GM19043 (cell line): ENCODE measurements at regions not wholly inside any gene's neighbourhood (a gene's known extent, or its start where the extent isn't known, plus 50 kb on each side); places are given as distances from the start of the nearest gene placed in this dataset.

Experiments
- ATAC-seq: cut with Tn5 transposase; IDR thresholded peaks from one replicate; pipeline ENCODE4 v1.9.1; 2021; ENCODE audit warnings: low read depth; ENCODE audit not compliant: unreplicated experiment

GRCh38 chr6:170483413-170483812 lies 69.7 kb downstream of the PSMB1 start:
- no peak for ATAC-seq

GRCh38 chr6:170480050-170480692 lies 72.9 kb downstream of the PSMB1 start:
- no peak for ATAC-seq

GRCh38 chr6:170476360-170476759 lies 76.7 kb downstream of the PSMB1 start:
- no peak for ATAC-seq

- ATAC-seq = no peak
These were observed 78.0 kb downstream of the PSMB1 start for GRCh38 chr6:170475118-170475517.

GRCh38 chr6:170473801-170474200 lies 79.3 kb downstream of the PSMB1 start:
- no peak for ATAC-seq

- no peak for ATAC-seq
These were observed 79.8 kb downstream of the PSMB1 start for GRCh38 chr6:170473301-170473717.

GRCh38 chr6:170471491-170471890 lies 81.6 kb downstream of the PSMB1 start:
- no peak for ATAC-seq

GRCh38 chr6:170470734-170471133 lies 82.4 kb downstream of the PSMB1 start:
- ATAC-seq = no peak

GRCh38 chr6:170464524-170464979 lies 88.6 kb downstream of the PSMB1 start:
- no peak for ATAC-seq

GRCh38 chr6:170464080-170464479 lies 89.0 kb downstream of the PSMB1 start:
- no peak for ATAC-seq

- ATAC-seq = no peak
These were observed 89.9 kb downstream of the PSMB1 start for GRCh38 chr6:170463101-170463721.

- ATAC-seq = no peak
These were observed 90.6 kb downstream of the PSMB1 start for GRCh38 chr6:170462366-170463020.

- no peak for ATAC-seq
These were observed 91.3 kb downstream of the PSMB1 start for GRCh38 chr6:170461556-170462365.

- no peak for ATAC-seq
These were observed 92.0 kb downstream of the PSMB1 start for GRCh38 chr6:170461111-170461510.

- ATAC-seq = no peak
These were observed 92.5 kb downstream of the PSMB1 start for GRCh38 chr6:170460641-170461040.

GRCh38 chr6:170459451-170459850 lies 93.7 kb downstream of the PSMB1 start:
- peak; percentile 82 for ATAC-seq

GRCh38 chr6:170456886-170457698 lies 96.0 kb downstream of the PSMB1 start:
- no peak for ATAC-seq
